NCI-H69 (cell line): ENCODE measurements at regions not wholly inside any gene's neighbourhood (a gene's known extent, or its start where the extent isn't known, plus 50 kb on each side); places are given as distances from the start of the nearest gene placed in this dataset.
"Not testable (repeated sequence)": the region's sequence is repeated elsewhere in the genome, so short reads cannot be mapped to it uniquely, and the experiment has no call there.

Source experiments
- DNase-seq: peaks from one replicate; lab custom pipeline; 2025; lab: John Stamatoyannopoulos, UW

- DNase-seq: no peak
Measured at GRCh38 chr6:68235326-68235784, 399.7 kb upstream of the ADGRB3 start.

- no peak for DNase-seq
Measured at GRCh38 chr6:68233623-68234022, 401.5 kb upstream of the ADGRB3 start.

GRCh38 chr6:68229566-68229965, 405.5 kb upstream of the ADGRB3 start:
- no peak for DNase-seq

- peak; percentile 40 for DNase-seq
Measured at GRCh38 chr6:68226460-68226859, 408.6 kb upstream of the ADGRB3 start.

GRCh38 chr6:68225729-68226128, 409.4 kb upstream of the ADGRB3 start:
- DNase-seq: no peak

GRCh38 chr6:68211242-68211795, 423.8 kb upstream of the ADGRB3 start:
- DNase-seq: no peak

GRCh38 chr6:68207612-68208011, 427.5 kb upstream of the ADGRB3 start:
- not testable (repeated sequence) for DNase-seq

- DNase-seq: no peak
Measured at GRCh38 chr6:68200929-68201328, 434.2 kb upstream of the ADGRB3 start.

- DNase-seq: no peak
Measured at GRCh38 chr6:68197356-68197755, 437.7 kb upstream of the ADGRB3 start.

- peak; percentile 19 for DNase-seq
Measured at GRCh38 chr6:68196645-68197044, 438.4 kb upstream of the ADGRB3 start.

GRCh38 chr6:68195753-68196152, 439.3 kb upstream of the ADGRB3 start:
- not testable (repeated sequence) for DNase-seq

GRCh38 chr6:68194846-68195478, 440.1 kb upstream of the ADGRB3 start:
- no peak for DNase-seq

- no peak for DNase-seq
Measured at GRCh38 chr6:68192988-68193387, 442.1 kb upstream of the ADGRB3 start.

- no peak for DNase-seq
Measured at GRCh38 chr6:68189217-68189815, 445.8 kb upstream of the ADGRB3 start.

- DNase-seq: no peak
Measured at GRCh38 chr6:68186870-68187269, 448.2 kb upstream of the ADGRB3 start.

GRCh38 chr6:68182386-68182785, 452.7 kb upstream of the ADGRB3 start:
- no peak for DNase-seq

- not testable (repeated sequence) for DNase-seq
Measured at GRCh38 chr6:68181027-68181426, 454.1 kb upstream of the ADGRB3 start.

GRCh38 chr6:68173616-68174015, 461.5 kb upstream of the ADGRB3 start:
- no peak for DNase-seq

- DNase-seq: no peak
Measured at GRCh38 chr6:68169922-68170321, 465.2 kb upstream of the ADGRB3 start.

- DNase-seq: no peak
Measured at GRCh38 chr6:68167604-68168003, 467.5 kb upstream of the ADGRB3 start.

- not testable (repeated sequence) for DNase-seq
Measured at GRCh38 chr6:68160812-68161211, 474.3 kb upstream of the ADGRB3 start.

- no peak for DNase-seq
Measured at GRCh38 chr6:68160348-68160747, 474.7 kb upstream of the ADGRB3 start.

- DNase-seq: no peak
Measured at GRCh38 chr6:68159433-68159832, 475.6 kb upstream of the ADGRB3 start.

- no peak for DNase-seq
Measured at GRCh38 chr6:68158256-68158655, 476.8 kb upstream of the ADGRB3 start.
